Neural progenitor cell (in vitro differentiated cells): ENCODE measurements at regions not wholly inside any gene's neighbourhood (a gene's known extent, or its start where the extent isn't known, plus 50 kb on each side); places are given as distances from the start of the nearest gene placed in this dataset.
A peak's percentile ranks its signal among the peaks of the same experiment; 100 is the strongest.

Experiments
- DNase-seq: peaks from one replicate; pipeline ENCODE4 v3.0.0-alpha.2; 2016; ENCODE audit warnings: low spot score
- H2AFZ ChIP-seq: fragments of 200-600 bp; sonication (generic); replicated peaks from 2 replicates; pipeline ENCODE4 v1.6.1; 2016; ENCODE audit warnings: antibody characterized with exemption
- H3F3A ChIP-seq: fragments of 200-600 bp; sonication (generic); 2 replicates; pipeline ENCODE4 v1.6.1; 2016; ENCODE audit warnings: antibody characterized with exemption, low read depth
- H3K27ac ChIP-seq: fragments of 200-600 bp; sonication (generic); 2 replicates; pipeline ENCODE4 v1.5.1; 2016; ENCODE audit warnings: mild to moderate bottlenecking
- H3K27me3 ChIP-seq: fragments of 200-600 bp; sonication (generic); 2 replicates; pipeline ENCODE4 v1.6.1; 2016; ENCODE audit warnings: mild to moderate bottlenecking, moderate library complexity
- H3K36me3 ChIP-seq: fragments of 200-600 bp; sonication (generic); 2 replicates; pipeline ENCODE4 v1.5.1; 2016
- H3K4me1 ChIP-seq: fragments of 200-600 bp; sonication (generic); 2 replicates; pipeline ENCODE4 v1.6.1; 2016; ENCODE audit warnings: mixed run types
- H3K4me2 ChIP-seq: fragments of 200-600 bp; sonication (generic); 2 replicates; pipeline ENCODE4 v1.6.1; 2016
- H3K4me3 ChIP-seq: fragments of 200-600 bp; sonication (generic); 2 replicates; pipeline ENCODE4 v1.5.1; 2016
- H3K79me2 ChIP-seq: fragments of 200-600 bp; sonication (generic); 2 replicates; pipeline ENCODE4 v1.6.1; 2016; ENCODE audit warnings: low read depth
- H3K9ac ChIP-seq: fragments of 200-600 bp; sonication (generic); 2 replicates; pipeline ENCODE4 v1.6.1; 2016
- H3K9me3 ChIP-seq: fragments of 200-600 bp; sonication (generic); 2 replicates; pipeline ENCODE4 v1.5.1; 2016; ENCODE audit warnings: low read depth
- H4K20me1 ChIP-seq: fragments of 200-600 bp; sonication (generic); 2 replicates; pipeline ENCODE4 v1.6.1; 2016; ENCODE audit warnings: low read depth
- H3K27ac Mint-ChIP-seq: 3 replicates; pipeline ENCODE4 v1.8.0; 2021; ENCODE audit warnings: mixed read lengths
- H3K27me3 Mint-ChIP-seq: 2 replicates; pipeline ENCODE4 v1.8.0; 2022; ENCODE audit warnings: low read depth, mild to moderate bottlenecking, inconsistent platforms, moderate library complexity, mixed read lengths; ENCODE audit not compliant: insufficient read depth
- H3K36me3 Mint-ChIP-seq: 3 replicates; pipeline ENCODE4 v1.8.0; 2021; ENCODE audit warnings: mixed read lengths
- H3K4me1 Mint-ChIP-seq: 3 replicates; pipeline ENCODE4 v1.8.0; 2021; ENCODE audit warnings: mixed read lengths
- H3K4me3 Mint-ChIP-seq: 3 replicates; pipeline ENCODE4 v1.8.0; 2021; ENCODE audit warnings: mild to moderate bottlenecking, moderate library complexity, mixed read lengths
- H3K9me3 Mint-ChIP-seq: 3 replicates; pipeline ENCODE4 v1.8.0; 2020; ENCODE audit warnings: mixed read lengths
- CTCF ChIP-seq: fragments of 200-600 bp; sonication (generic); IDR thresholded peaks from 2 replicates; pipeline ENCODE4 v1.5.1; 2017; ENCODE audit warnings: antibody characterized with exemption, mild to moderate bottlenecking
- EZH2 ChIP-seq: fragments of 200-600 bp; sonication (generic); IDR thresholded peaks from 2 replicates; pipeline ENCODE4 v1.6.1; 2017; ENCODE audit warnings: antibody characterized with exemption, mild to moderate bottlenecking, moderate library complexity
- EZH2phosphoT487 ChIP-seq: fragments of 200-600 bp; sonication (generic); IDR thresholded peaks from 2 replicates; pipeline ENCODE4 v1.6.1; 2017; ENCODE audit warnings: antibody characterized with exemption

- no peak for TF ChIP-seq CTCF
- TF ChIP-seq EZH2 = no peak
- no peak for TF ChIP-seq EZH2phosphoT487
- Mint-ChIP-seq H3K4me1 (peaks cover 10% of the 10 kb centered on the region), H3K9me3 (peaks cover 2% of the 10 kb centered on the region), H3K27me3 (peaks cover 6% of the 10 kb centered on the region), H3K4me3 (no peak overlapping the region), H3K36me3 (no peaks in the 10 kb centered on the region), H3K27ac (no peak overlapping the region)
- no peaks in the 10 kb centered on the region for H4K20me1 ChIP-seq
- no peak overlapping the region for H3K27ac ChIP-seq
- H3K36me3 ChIP-seq = no peaks in the 10 kb centered on the region
- DNase-seq = no peak
- H2AFZ ChIP-seq = no peak overlapping the region
- no peak overlapping the region for H3K4me3 ChIP-seq
- H3K79me2 ChIP-seq = no peaks in the 10 kb centered on the region
- no peaks in the 10 kb centered on the region for H3K27me3 ChIP-seq
- peaks cover 8% of the 10 kb centered on the region for H3F3A ChIP-seq
- H3K4me2 ChIP-seq = no peak overlapping the region
- no peaks in the 10 kb centered on the region for H3K9me3 ChIP-seq
- H3K4me1 ChIP-seq = peaks cover 12% of the 10 kb centered on the region
- H3K9ac ChIP-seq = no peak overlapping the region
Measured at GRCh38 chr18:24740829-24741228, 280.4 kb downstream of the HRH4 start.

- TF ChIP-seq EZH2 (no peak), CTCF (no peak), EZH2phosphoT487 (no peak)
- no peak overlapping the region for H3K4me3 Mint-ChIP-seq
Measured at GRCh38 chr18:24741321-24741720, 280.9 kb downstream of the HRH4 start.

GRCh38 chr18:24741965-24742724 is 281.7 kb downstream of the HRH4 start:
- H2AFZ ChIP-seq = no peak overlapping the region
- Mint-ChIP-seq H3K27me3 (peaks cover 6% of the 10 kb centered on the region), H3K36me3 (no peaks in the 10 kb centered on the region), H3K4me3 (no peak overlapping the region), H3K27ac (no peak overlapping the region), H3K9me3 (peaks cover 2% of the 10 kb centered on the region), H3K4me1 (peaks cover 10% of the 10 kb centered on the region)
- H3F3A ChIP-seq = peaks cover 6% of the 10 kb centered on the region
- H3K4me2 ChIP-seq = no peak overlapping the region
- no peaks in the 10 kb centered on the region for H4K20me1 ChIP-seq
- H3K79me2 ChIP-seq = no peaks in the 10 kb centered on the region
- no peak overlapping the region for H3K4me3 ChIP-seq
- H3K27me3 ChIP-seq = no peaks in the 10 kb centered on the region
- H3K36me3 ChIP-seq = no peaks in the 10 kb centered on the region
- H3K4me1 ChIP-seq = peaks cover 12% of the 10 kb centered on the region
- no peak overlapping the region for H3K9ac ChIP-seq
- no peak for TF ChIP-seq CTCF
- no peak for TF ChIP-seq EZH2
- TF ChIP-seq EZH2phosphoT487 = no peak
- H3K27ac ChIP-seq = no peak overlapping the region
- DNase-seq = no peak
- no peaks in the 10 kb centered on the region for H3K9me3 ChIP-seq

More at GRCh38 chr18:24741321-24741720, 280.9 kb downstream of the HRH4 start:
- no peak overlapping the region for H3K27ac ChIP-seq
- H3K27me3 ChIP-seq = no peaks in the 10 kb centered on the region
- no peak overlapping the region for H3K4me2 ChIP-seq
- peaks cover 12% of the 10 kb centered on the region for H3K4me1 ChIP-seq
- H3K36me3 ChIP-seq = no peaks in the 10 kb centered on the region
- no peak overlapping the region for H3K4me3 ChIP-seq
- Mint-ChIP-seq H3K27me3 (peaks cover 6% of the 10 kb centered on the region), H3K9me3 (peaks cover 2% of the 10 kb centered on the region), H3K4me1 (peaks cover 10% of the 10 kb centered on the region), H3K36me3 (no peaks in the 10 kb centered on the region), H3K27ac (no peak overlapping the region)
- H3K79me2 ChIP-seq = no peaks in the 10 kb centered on the region
- peaks cover 6% of the 10 kb centered on the region for H3F3A ChIP-seq
- H4K20me1 ChIP-seq = no peaks in the 10 kb centered on the region
- H3K9me3 ChIP-seq = no peaks in the 10 kb centered on the region
- no peak overlapping the region for H3K9ac ChIP-seq
- H2AFZ ChIP-seq = no peak overlapping the region
- peak; percentile 8 for DNase-seq
